IMR-90 (cell line): ENCODE measurements at regions not wholly inside any gene's neighbourhood (a gene's known extent, or its start where the extent isn't known, plus 50 kb on each side); places are given as distances from the start of the nearest gene placed in this dataset.

Source experiments
- ATAC-seq: fragments of 200-7000 bp; cut with Tn5 transposase; 2 replicates; pipeline ENCODE4 v1.9.1; 2020; ENCODE audit warnings: low read depth, mild to moderate bottlenecking, moderate library complexity
- BruUV-seq: library from RNA; stranded (reverse); fragments of 400-500 nt; replicated peaks from 2 replicates; lab custom pipeline; 2021; lab: Mats Ljungman, UMichigan
- CTCF ChIA-PET: fragments of 300-600 bp; formaldehyde crosslinking; extraction: SDS; loops from one replicate; lab custom pipeline; 2021; ENCODE audit warnings: antibody characterized with exemption; lab: Yijun Ruan, JAX
- POLR2A ChIA-PET: fragments of 300-600 bp; sonication (Branson Sonifier 250); formaldehyde crosslinking; loops from one replicate; lab custom pipeline; 2022; ENCODE audit warnings: antibody characterized with exemption; ENCODE audit not compliant: unreplicated experiment; lab: Charles Lee
- DNase-seq: peaks from one replicate; pipeline ENCODE4 v3.0.0; 2013
- H2AFZ ChIP-seq: replicated peaks from 2 replicates; pipeline ENCODE3; 2013; ENCODE audit warnings: low read length, mild to moderate bottlenecking; ENCODE audit not compliant: poor library complexity
- H2AK5ac ChIP-seq: 2 replicates; pipeline ENCODE4 v1.6.1; 2013; ENCODE audit warnings: low read depth, low read length, inconsistent platforms
- H2AK9ac ChIP-seq: replicated peaks from 2 replicates; pipeline ENCODE3; 2013; ENCODE audit warnings: mild to moderate bottlenecking, low read depth, low read length, moderate library complexity; ENCODE audit not compliant: poor library complexity
- H2BK120ac ChIP-seq: 2 replicates; pipeline ENCODE4 v1.6.1; 2013; ENCODE audit warnings: low read depth, low read length, inconsistent platforms
- H2BK15ac ChIP-seq: 3 replicates; pipeline ENCODE4 v1.6.1; 2013; ENCODE audit warnings: low read depth, low read length, inconsistent platforms
- H2BK20ac ChIP-seq: 2 replicates; pipeline ENCODE4 v1.6.1; 2013; ENCODE audit warnings: low read depth, mild to moderate bottlenecking, inconsistent platforms, low read length, moderate library complexity
- H2BK5ac ChIP-seq: 2 replicates; pipeline ENCODE4 v1.6.1; 2013; ENCODE audit warnings: mild to moderate bottlenecking, low read depth, low read length, inconsistent platforms; ENCODE audit not compliant: poor library complexity, severe bottlenecking
- H3K14ac ChIP-seq: replicated peaks from 2 replicates; pipeline ENCODE4 v1.6.1; 2013; ENCODE audit warnings: low read depth, low read length, inconsistent platforms
- H3K18ac ChIP-seq: 2 replicates; pipeline ENCODE4 v1.6.1; 2013; ENCODE audit warnings: low read depth, low read length, control low read depth
- H3K23ac ChIP-seq: 2 replicates; pipeline ENCODE4 v1.6.1; 2013; ENCODE audit warnings: low read depth, low read length, inconsistent platforms
- H3K27ac ChIP-seq: 2 replicates; pipeline ENCODE4 v1.5.1; 2013; ENCODE audit warnings: mild to moderate bottlenecking, control low read depth, low read length; ENCODE audit not compliant: insufficient read depth
- H3K27me3 ChIP-seq: 2 replicates; pipeline ENCODE4 v1.6.1; 2013; ENCODE audit warnings: low read length; ENCODE audit not compliant: control insufficient read depth, insufficient read depth
- H3K36me3 ChIP-seq: 2 replicates; pipeline ENCODE4 v1.6.1; 2013; ENCODE audit warnings: low read length, mixed read lengths; ENCODE audit not compliant: control insufficient read depth, insufficient read depth
- H3K4ac ChIP-seq: 2 replicates; pipeline ENCODE4 v1.6.1; 2013; ENCODE audit warnings: low read depth, low read length, inconsistent platforms
- H3K4me1 ChIP-seq: 2 replicates; pipeline ENCODE4 v1.6.1; 2013; ENCODE audit warnings: low read length, mixed read lengths; ENCODE audit not compliant: control insufficient read depth, insufficient read depth
- H3K4me2 ChIP-seq: 2 replicates; pipeline ENCODE4 v1.6.1; 2013; ENCODE audit warnings: low read depth, mild to moderate bottlenecking, control low read depth, low read length, moderate library complexity
- H3K4me3 ChIP-seq: 2 replicates; pipeline ENCODE4 v1.5.1; 2013; ENCODE audit warnings: low read depth, mild to moderate bottlenecking, control low read depth, low read length, moderate library complexity; ENCODE audit not compliant: insufficient read depth
- H3K56ac ChIP-seq: 2 replicates; pipeline ENCODE4 v1.6.1; 2013; ENCODE audit warnings: low read length, inconsistent platforms; ENCODE audit not compliant: insufficient read depth; ENCODE audit errors: extremely low read depth
- H3K79me1 ChIP-seq, 2 experiments: 2 replicates each; pipeline ENCODE4 v1.6.1; 2013; ENCODE audit warnings: low read length in 2 of 2, inconsistent platforms in 1 of 2, low read depth in 1 of 2
- H3K9ac ChIP-seq: 2 replicates; pipeline ENCODE4 v1.6.1; 2013; ENCODE audit warnings: low read depth, low read length, control low read depth
- H3K9me1 ChIP-seq: 2 replicates; pipeline ENCODE4 v1.6.1; 2013; ENCODE audit warnings: low read length, inconsistent platforms; ENCODE audit not compliant: insufficient read depth
- H3K9me3 ChIP-seq: 2 replicates; pipeline ENCODE4 v1.6.1; 2013; ENCODE audit warnings: low read length; ENCODE audit not compliant: control insufficient read depth, insufficient read depth
- H4K20me1 ChIP-seq: 2 replicates; pipeline ENCODE4 v1.6.1; 2013; ENCODE audit warnings: low read length, inconsistent platforms; ENCODE audit not compliant: insufficient read depth
- H4K5ac ChIP-seq: 2 replicates; pipeline ENCODE4 v1.6.1; 2013; ENCODE audit warnings: mild to moderate bottlenecking, low read depth, low read length, control low read depth
- H4K8ac ChIP-seq, 2 experiments: 2 replicates each; pipeline ENCODE4 v1.6.1; 2013; ENCODE audit warnings: low read depth in 2 of 2, low read length in 2 of 2, control low read depth in 1 of 2, inconsistent platforms in 1 of 2
- H4K91ac ChIP-seq: 2 replicates; pipeline ENCODE4 v1.6.1; 2013; ENCODE audit warnings: low read depth, low read length, inconsistent platforms; ENCODE audit not compliant: insufficient read depth
- CEBPB ChIP-seq: IDR thresholded peaks from 2 replicates; pipeline ENCODE4 v1.6.1; 2012; ENCODE audit warnings: low read depth, low read length, improper control_type of control experiment
- CTCF ChIP-seq: conservative IDR thresholded peaks from 2 replicates; pipeline ENCODE4 v1.5.1; 2012; ENCODE audit warnings: mild to moderate bottlenecking, low read depth, low read length, improper control_type of control experiment
- MAFK ChIP-seq: IDR thresholded peaks from 2 replicates; pipeline ENCODE4 v1.6.1; 2012; ENCODE audit warnings: low read depth, low read length, improper control_type of control experiment
- MAZ ChIP-seq: IDR thresholded peaks from 2 replicates; pipeline ENCODE4 v1.6.1; 2012; ENCODE audit warnings: low read depth, mild to moderate bottlenecking, low read length, improper control_type of control experiment, moderate library complexity, borderline replicate concordance
- NFE2L2 ChIP-seq: fragments of 150-350 bp; IDR thresholded peaks from 2 replicates; pipeline ENCODE4 v1.6.1; 2016; ENCODE audit warnings: low read depth, mild to moderate bottlenecking, low read length
- POLR2A ChIP-seq: IDR thresholded peaks from 2 replicates; pipeline ENCODE4 v1.6.1; 2012; ENCODE audit warnings: mild to moderate bottlenecking, low read depth, low read length
- SMC3 ChIP-seq: fragments of 150-350 bp; IDR thresholded peaks from 2 replicates; pipeline ENCODE4 v1.6.1; 2016; ENCODE audit warnings: low read depth, mild to moderate bottlenecking, antibody characterized with exemption, low read length, moderate library complexity
- USF2 ChIP-seq: fragments of 150-350 bp; IDR thresholded peaks from 2 replicates; pipeline ENCODE4 v1.6.1; 2017; ENCODE audit warnings: mild to moderate bottlenecking, antibody characterized with exemption, low read length, low read depth
- WGBS, 2 experiments: methylation state at CpG; one replicate each; pipeline versions ENCODE4 v1.1.5 to v1.1.7; 2013; ENCODE audit warnings: missing lambda C conversion rate in 2 of 2; ENCODE audit not compliant: insufficient read length in 1 of 2; ENCODE audit errors: extremely low coverage in 2 of 2; 5-methylcytosine and 5-hydroxymethylcytosine counted together
- dilution Hi-C: fragments of 300-500 bp; cut with HindIII; formaldehyde crosslinking; loops from one replicate; pipeline ENCODE4 v1.14.3; 2018; ENCODE audit warnings: low sequenced_read_pairs; ENCODE audit not compliant: unreplicated experiment
- in situ Hi-C: fragments of 300-500 bp; cut with MboI; formaldehyde crosslinking; loops from 3 replicates; pipeline ENCODE4 v1.14.3; 2019; ENCODE audit warnings: low sequenced_read_pairs, inconsistent platforms, mixed read lengths
- intact Hi-C: fragments of 100-400 bp; cut with micrococcal nuclease; formaldehyde crosslinking; loops from 2 replicates; pipeline ENCODE4 v1.10.0; 2022

DNA sequence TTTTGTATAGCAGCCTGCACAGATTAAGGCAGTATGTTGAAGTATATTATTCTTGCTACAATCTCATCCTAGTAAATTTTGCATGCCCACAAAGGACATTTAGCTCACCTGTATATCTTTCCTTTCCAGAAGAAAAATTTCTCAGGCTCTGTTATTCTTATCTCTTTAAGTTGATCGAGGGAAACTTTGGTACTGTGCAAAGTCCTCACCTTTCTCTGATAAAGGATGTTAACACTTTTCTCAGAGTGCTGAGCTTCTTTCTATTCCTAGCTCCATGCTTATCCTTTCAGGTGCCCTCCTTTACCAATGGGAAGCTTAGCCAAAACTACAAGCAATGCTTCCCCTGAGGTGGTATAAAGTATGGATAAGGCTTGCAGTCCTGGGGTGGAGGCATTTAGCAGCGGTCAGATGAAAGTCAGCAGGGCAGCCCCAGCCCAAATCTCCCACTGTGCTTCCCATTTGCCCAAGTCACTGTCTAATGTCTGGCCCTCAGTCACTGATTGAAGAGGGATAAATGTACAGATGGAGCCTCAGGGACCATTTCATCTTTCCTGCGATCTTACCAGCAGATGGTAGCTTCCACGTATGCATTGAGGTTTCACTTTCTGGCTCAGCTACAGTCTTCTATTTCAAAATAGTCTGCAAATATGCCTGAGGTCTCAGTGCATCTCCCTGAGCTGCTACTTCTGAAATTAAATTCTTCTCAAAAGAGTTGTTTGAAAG is 127.8 kb upstream of the P2RY1 start:
- H3K27ac ChIP-seq, result no peak overlapping the region
- no peak for DNase-seq
- no peak for ATAC-seq
- H3K18ac ChIP-seq, result no peak overlapping the region
- no peak overlapping the region for H3K14ac ChIP-seq
- TF ChIP-seq USF2 (no peak), CTCF (no peak), CEBPB (no peak), MAZ (no peak), MAFK (no peak), NFE2L2 (no peak), SMC3 (no peak), POLR2A (no peak)
- H3K9me3 ChIP-seq, result no peaks in the 10 kb centered on the region
- no peak overlapping the region for H2BK5ac ChIP-seq
- H2BK20ac ChIP-seq, result no peak overlapping the region
- no TSS peak for BruUV-seq
- no peak overlapping the region for H3K4ac ChIP-seq
- WGBS, 2 experiments, result 33% methylated on average over 1 of the region's 4 CpGs; no CpG with 5 or more reads in 1 of the 2 experiments
- no peaks in the 10 kb centered on the region for H3K9me1 ChIP-seq
- H4K91ac ChIP-seq, result no peak overlapping the region
- no peak overlapping the region for H3K23ac ChIP-seq
- ChIA-PET POLR2A (no interaction called here), CTCF (no interaction called here)
- intact Hi-C loops (no loop called here), dilution Hi-C loops (no loop called here), in situ Hi-C loops (no loop called here)
- no peak overlapping the region for H2AK5ac ChIP-seq
- H2BK120ac ChIP-seq, result no peak overlapping the region
- no peaks in the 10 kb centered on the region for H3K36me3 ChIP-seq
- H4K20me1 ChIP-seq, result no peaks in the 10 kb centered on the region
- no peaks in the 10 kb centered on the region for H3K27me3 ChIP-seq
- 0 out of 2 replicates have a peak overlapping the region, but pooled peaks have one; percentile 21 for H3K4me3 ChIP-seq
- no peaks in the 10 kb centered on the region for H3K79me1 ChIP-seq
- no peak overlapping the region for H4K5ac ChIP-seq
- no peak overlapping the region for H4K8ac ChIP-seq
- no peak overlapping the region for H2AK9ac ChIP-seq
- H3K56ac ChIP-seq, result no peak overlapping the region
- H2AFZ ChIP-seq, result no peak overlapping the region
- H3K4me1 ChIP-seq, result no peaks in the 10 kb centered on the region
- H3K9ac ChIP-seq, result no peak overlapping the region
- H3K4me2 ChIP-seq, result peak overlapping the region; percentile 45; the same call in 1 of the 2 replicates
- H2BK15ac ChIP-seq, result no peak overlapping the region
